Smooth muscle cell of the brain vasculature (primary cell): ENCODE measurements at regions not wholly inside any gene's neighbourhood (a gene's known extent, or its start where the extent isn't known, plus 50 kb on each side); places are given as distances from the start of the nearest gene placed in this dataset.
"Not testable (repeated sequence)": the region's sequence is repeated elsewhere in the genome, so short reads cannot be mapped to it uniquely, and the experiment has no call there.

Experiments
- DNase-seq: peaks from one replicate; pipeline ENCODE4 v3.0.0-alpha.2; 2012; ENCODE audit warnings: low read depth, low spot score

GRCh38 chr11:71153005-71153390 is 99.4 kb downstream of the SHANK2 start:
- DNase-seq, result no peak

- DNase-seq, result not testable (repeated sequence)
Observed at GRCh38 chr11:71152312-71153004, 99.9 kb downstream of the SHANK2 start.

- DNase-seq, result no peak
Observed at GRCh38 chr11:71151561-71151960, 100.8 kb downstream of the SHANK2 start.

- no peak for DNase-seq
Observed at GRCh38 chr11:71150859-71151258, 101.5 kb downstream of the SHANK2 start.

GRCh38 chr11:71148716-71149115 is 103.7 kb downstream of the SHANK2 start:
- DNase-seq, result no peak

GRCh38 chr11:71147331-71147730 is 105.0 kb downstream of the SHANK2 start:
- DNase-seq, result no peak

GRCh38 chr11:71146846-71147245 is 105.5 kb downstream of the SHANK2 start:
- DNase-seq, result no peak

- no peak for DNase-seq
Observed at GRCh38 chr11:71145988-71146824, 106.2 kb downstream of the SHANK2 start.

- no peak for DNase-seq
Observed at GRCh38 chr11:71145368-71145767, 107.0 kb downstream of the SHANK2 start.

GRCh38 chr11:71144736-71145135 is 107.6 kb downstream of the SHANK2 start:
- DNase-seq, result no peak

GRCh38 chr11:71144010-71144409 is 108.4 kb downstream of the SHANK2 start:
- no peak for DNase-seq

- no peak for DNase-seq
Observed at GRCh38 chr11:71140206-71140919, 112.0 kb downstream of the SHANK2 start.

- no peak for DNase-seq
Observed at GRCh38 chr11:71139516-71140205, 112.7 kb downstream of the SHANK2 start.

- DNase-seq, result no peak
Observed at GRCh38 chr11:71138737-71139425, 113.5 kb downstream of the SHANK2 start.

GRCh38 chr11:71137376-71137775 is 115.0 kb downstream of the SHANK2 start:
- no peak for DNase-seq

- DNase-seq, result no peak
Observed at GRCh38 chr11:71136095-71136845, 116.1 kb downstream of the SHANK2 start.

- no peak for DNase-seq
Observed at GRCh38 chr11:71135112-71135511, 117.3 kb downstream of the SHANK2 start.

GRCh38 chr11:71133946-71134345 is 118.4 kb downstream of the SHANK2 start:
- no peak for DNase-seq

- DNase-seq, result no peak
Observed at GRCh38 chr11:71131861-71132260, 120.5 kb downstream of the SHANK2 start.

GRCh38 chr11:71130106-71130505 is 122.3 kb downstream of the SHANK2 start:
- no peak for DNase-seq
